ENCODE measurements at regions not wholly inside any gene's neighbourhood (a gene's known extent, or its start where the extent isn't known, plus 50 kb on each side); places are given as distances from the start of the nearest gene placed in this dataset.

GRCh38 chr4:72971572-72971971 lies 97.9 kb downstream of the COX18 start:
- Mint-ChIP-seq H3K9me3 (ENCODE audit: insufficient read depth) (no peaks in the 10 kb centered on the region), H3K4me1 (no peaks in the 10 kb centered on the region), H3K4me3 (no peak overlapping the region), H3K27ac (no peak overlapping the region), H3K27me3 (peaks cover 6% of the 10 kb centered on the region)
- Histone ChIP-seq H3K36me3 (replicated peaks in 1 of 2; ENCODE audit: control extremely low read depth in 1 of 2, control insufficient read depth in 1 of 2, extremely low read depth in 1 of 2, insufficient read depth in 2 of 2, low read length in 1 of 2) (no peaks in the 10 kb centered on the region), H3K4me3 (ENCODE audit: control extremely low read depth in 1 of 5, extremely low read depth in 1 of 5, insufficient read depth in 1 of 5, low read depth in 2 of 5, low read length in 4 of 5) (no peak overlapping the region), H3K27me3 (replicated peaks in 1 of 4; ENCODE audit: control extremely low read depth in 1 of 4, control insufficient read depth in 3 of 4, insufficient read depth in 4 of 4, low read length in 3 of 4) (peaks cover 0 to 3% (median 0%) of the 10 kb centered on the region in 4 experiments), H3K79me2 (ENCODE audit: control insufficient read depth, insufficient read depth, low read length) (no peaks in the 10 kb centered on the region), H3K9ac (ENCODE audit: low read length) (no peak overlapping the region), H3K9me3 (ENCODE audit: control extremely low read depth in 1 of 3, control insufficient read depth in 2 of 3, insufficient read depth in 1 of 3, low read length in 2 of 3) (no peaks in the 10 kb centered on the region), H2AFZ (ENCODE audit: insufficient read depth, low read depth, low read length, poor library complexity, severe bottlenecking) (no peak overlapping the region), H3K27ac (ENCODE audit: low read length in 2 of 2) (no peak overlapping the region), H3K4me1 (ENCODE audit: control insufficient read depth in 2 of 2, insufficient read depth in 2 of 2, low read length in 2 of 2) (no peaks in the 10 kb centered on the region), H4K20me1 (ENCODE audit: control insufficient read depth, insufficient read depth, low read length, poor library complexity, severe bottlenecking) (no peaks in the 10 kb centered on the region), H3K4me2 (replicated peaks; ENCODE audit: low read depth, low read length, poor library complexity, severe bottlenecking) (no peak overlapping the region)
- intact Hi-C loops (cut with micrococcal nuclease), result no loop called here
- no peak for DNase-seq
- ATAC-seq (ENCODE audit: low read depth), result no peak
- POLR2A ChIA-PET, result no interaction called here
- CTCF ChIA-PET, result no interaction called here
- no CpG with 5 or more reads among the region's 3 CpGs for WGBS (ENCODE audit: insufficient coverage)
- TF ChIP-seq CTCF (IDR thresholded peaks at IDR 0.05), result no peak
- TF ChIP-seq EZH2 (IDR thresholded peaks at IDR 0.05; ENCODE audit: borderline replicate concordance, insufficient read depth, low read depth, low read length, poor library complexity, severe bottlenecking), result no peak

- POLR2A ChIA-PET, result no interaction called here
- no peaks in the 10 kb centered on the region for H3K4me1 ChIP-seq (ENCODE audit: control insufficient read depth in 2 of 2, insufficient read depth in 2 of 2, low read length in 2 of 2)
- no peak for DNase-seq
- H3K27ac ChIP-seq (ENCODE audit: low read length in 2 of 2), result no peak overlapping the region
- H3K4me3 ChIP-seq (ENCODE audit: control extremely low read depth in 1 of 5, extremely low read depth in 1 of 5, insufficient read depth in 1 of 5, low read depth in 2 of 5, low read length in 4 of 5), result no peak overlapping the region
- Mint-ChIP-seq H3K9me3 (ENCODE audit: insufficient read depth) (no peaks in the 10 kb centered on the region), H3K27ac (no peak overlapping the region), H3K27me3 (peaks cover 6% of the 10 kb centered on the region), H3K4me1 (no peaks in the 10 kb centered on the region), H3K4me3 (no peak overlapping the region)
- no peak overlapping the region for H2AFZ ChIP-seq (ENCODE audit: insufficient read depth, low read depth, low read length, poor library complexity, severe bottlenecking)
- intact Hi-C loops (cut with micrococcal nuclease), result no loop called here
- H4K20me1 ChIP-seq (ENCODE audit: control insufficient read depth, insufficient read depth, low read length, poor library complexity, severe bottlenecking), result no peaks in the 10 kb centered on the region
- CTCF ChIA-PET, result no interaction called here
- no peaks in the 10 kb centered on the region for H3K79me2 ChIP-seq (ENCODE audit: control insufficient read depth, insufficient read depth, low read length)
- no peak overlapping the region for H3K9ac ChIP-seq (ENCODE audit: low read length)
- no peak for ATAC-seq (ENCODE audit: low read depth)
- TF ChIP-seq EZH2 (IDR thresholded peaks at IDR 0.05; ENCODE audit: borderline replicate concordance, insufficient read depth, low read depth, low read length, poor library complexity, severe bottlenecking) (no peak), CTCF (IDR thresholded peaks at IDR 0.05) (no peak)
- no peaks in the 10 kb centered on the region for H3K36me3 ChIP-seq (replicated peaks in 1 of 2; ENCODE audit: control extremely low read depth in 1 of 2, control insufficient read depth in 1 of 2, extremely low read depth in 1 of 2, insufficient read depth in 2 of 2, low read length in 1 of 2)
- peaks cover 0 to 3% (median 0%) of the 10 kb centered on the region in 4 experiments for H3K27me3 ChIP-seq (replicated peaks in 1 of 4; ENCODE audit: control extremely low read depth in 1 of 4, control insufficient read depth in 3 of 4, insufficient read depth in 4 of 4, low read length in 3 of 4)
- no peaks in the 10 kb centered on the region for H3K9me3 ChIP-seq (ENCODE audit: control extremely low read depth in 1 of 3, control insufficient read depth in 2 of 3, insufficient read depth in 1 of 3, low read length in 2 of 3)
- WGBS (ENCODE audit: insufficient coverage), result no CpG with 5 or more reads among the region's 2 CpGs
- H3K4me2 ChIP-seq (replicated peaks; ENCODE audit: low read depth, low read length, poor library complexity, severe bottlenecking), result no peak overlapping the region
These were observed 98.8 kb downstream of the COX18 start for GRCh38 chr4:72970756-72971155.
